HG03442 (cell line): ENCODE measurements at regions not wholly inside any gene's neighbourhood (a gene's known extent, or its start where the extent isn't known, plus 50 kb on each side); places are given as distances from the start of the nearest gene placed in this dataset.

Experiments used
- ATAC-seq: cut with Tn5 transposase; IDR thresholded peaks from one replicate; pipeline ENCODE4 v1.9.1; 2021; ENCODE audit warnings: mild to moderate bottlenecking, moderate library complexity; ENCODE audit not compliant: unreplicated experiment

DNA sequence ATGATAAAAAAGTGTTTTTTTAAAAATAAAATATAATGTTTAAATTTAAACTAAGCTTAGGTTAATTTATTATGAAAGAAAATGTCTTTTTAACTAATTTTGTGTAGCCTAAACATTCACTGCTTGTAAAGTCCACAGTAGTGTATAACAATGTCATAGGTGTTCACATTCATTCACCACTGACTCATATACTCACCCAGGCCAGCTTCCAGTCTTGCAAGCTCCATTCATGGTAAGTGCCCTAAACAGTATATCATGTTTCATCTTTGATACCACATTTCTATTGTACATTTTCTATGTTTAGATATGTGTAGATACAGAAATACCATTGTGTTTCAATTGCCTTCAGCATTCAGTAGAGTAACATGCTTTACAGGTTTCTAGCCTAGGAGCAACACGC lies 530.3 kb downstream of the EPHA5 start:
- no peak for ATAC-seq

DNA sequence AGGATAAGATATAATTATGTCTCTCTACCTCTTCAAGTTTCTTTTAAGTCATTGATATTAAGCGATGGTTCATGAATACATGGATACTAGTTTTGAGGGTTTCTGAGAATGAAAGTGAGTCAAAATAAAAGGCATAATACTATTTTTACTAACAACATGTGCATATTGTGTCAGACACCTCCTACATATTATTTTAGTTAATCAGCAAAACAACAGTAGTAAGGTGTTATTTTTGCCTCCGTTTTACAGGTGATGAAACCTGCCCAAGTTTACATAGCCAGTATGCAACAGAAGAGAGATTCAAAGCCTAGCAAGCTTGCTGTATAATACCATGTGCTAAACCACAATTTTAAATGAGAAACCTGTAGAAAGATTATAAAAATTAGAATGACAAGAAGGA lies 544.1 kb downstream of the EPHA5 start:
- ATAC-seq: no peak

DNA sequence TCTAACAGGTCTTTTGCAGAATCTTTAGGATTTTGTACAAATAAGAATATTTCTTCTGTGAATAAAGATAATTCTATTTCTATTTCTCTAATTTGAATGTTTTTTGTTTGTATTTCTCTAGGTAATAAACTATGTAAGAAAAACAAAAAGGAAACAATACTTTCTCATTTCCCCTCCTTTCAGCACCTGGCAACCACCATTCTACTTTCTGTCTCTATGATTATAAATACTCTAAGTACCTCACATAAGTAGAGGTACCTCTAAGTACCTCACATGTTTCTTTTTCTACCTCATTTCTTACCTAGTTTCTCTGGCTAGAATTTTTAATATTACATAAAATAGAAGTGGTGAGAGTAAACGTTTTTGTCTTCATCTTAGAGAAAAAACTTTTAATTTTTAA lies 550.0 kb downstream of the EPHA5 start:
- ATAC-seq: no peak

DNA sequence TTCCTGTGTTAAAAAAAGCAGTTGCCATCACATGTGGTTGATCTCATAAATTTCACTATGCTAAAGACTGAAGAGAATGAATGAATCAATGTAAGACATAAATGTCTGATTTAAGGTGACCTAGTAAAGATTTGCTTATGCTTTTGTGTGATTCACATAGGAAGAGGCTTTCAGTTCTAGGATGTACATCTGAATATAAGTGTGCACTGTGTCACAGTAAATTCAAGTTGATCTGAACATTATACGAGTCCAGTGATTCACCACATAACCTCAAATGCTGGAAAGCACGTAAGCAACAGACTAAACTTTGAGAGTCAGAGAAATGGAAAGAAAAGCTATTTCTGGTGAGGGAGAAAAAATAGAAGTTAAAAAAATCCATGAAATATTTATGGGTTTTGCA lies 567.9 kb downstream of the EPHA5 start:
- no peak for ATAC-seq

DNA sequence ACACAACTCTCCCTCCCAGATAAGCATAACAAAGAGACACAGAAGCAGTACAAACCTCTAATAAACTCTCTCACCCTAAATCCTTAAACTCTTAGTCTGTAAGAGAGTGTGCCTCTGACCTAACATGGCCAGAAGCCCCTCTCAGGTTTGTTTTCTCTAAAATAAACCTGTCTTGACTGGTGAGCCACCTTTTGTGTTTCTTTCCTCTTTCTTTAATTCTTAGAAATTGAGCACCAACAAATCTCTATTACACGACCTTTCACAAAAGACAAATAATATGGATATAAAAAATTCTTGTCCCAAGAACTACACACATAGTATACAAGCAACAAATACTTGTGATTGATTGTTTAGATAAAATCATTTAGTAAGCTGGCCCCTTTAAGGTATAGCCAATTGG lies 573.7 kb downstream of the EPHA5 start:
- no peak for ATAC-seq

DNA sequence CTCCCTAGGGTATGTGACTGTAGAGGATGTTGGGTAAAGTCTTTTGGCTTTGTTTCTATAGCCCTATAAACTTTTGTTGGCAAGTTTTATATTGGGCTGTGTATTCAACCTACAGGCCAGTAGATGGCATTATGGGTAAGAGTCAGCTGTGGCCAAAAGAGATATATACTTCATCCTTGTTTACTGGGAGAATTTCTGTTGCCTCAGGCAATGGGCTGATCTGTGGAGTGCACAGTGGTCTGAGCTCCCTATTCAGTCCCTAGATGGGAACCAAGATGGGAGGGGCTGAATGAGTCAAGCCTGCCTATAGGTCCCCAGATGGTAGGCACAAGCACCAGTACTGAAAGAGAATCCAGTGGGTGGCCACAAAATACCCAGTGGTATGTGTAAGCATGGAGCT lies 580.6 kb downstream of the EPHA5 start:
- ATAC-seq: no peak

DNA sequence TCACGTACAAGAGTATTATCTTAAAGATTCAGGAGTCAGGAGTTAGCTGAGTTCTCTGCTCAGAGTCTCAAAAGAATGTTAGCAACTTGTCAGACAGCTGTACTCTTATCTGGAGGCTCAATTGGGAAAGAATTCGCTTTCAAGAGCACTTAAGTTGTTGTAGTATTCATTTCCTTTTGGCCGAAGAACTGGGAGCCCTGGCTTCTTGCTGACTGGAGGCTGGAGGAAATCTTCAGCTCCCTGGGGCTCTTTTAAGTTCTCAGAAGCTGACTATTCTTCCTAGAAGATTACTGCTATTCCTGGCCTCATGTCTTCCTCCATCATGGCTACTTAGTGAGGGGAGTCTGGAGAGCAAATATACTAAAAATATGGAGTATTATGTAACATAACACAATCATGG lies 587.2 kb downstream of the EPHA5 start:
- no peak for ATAC-seq

DNA sequence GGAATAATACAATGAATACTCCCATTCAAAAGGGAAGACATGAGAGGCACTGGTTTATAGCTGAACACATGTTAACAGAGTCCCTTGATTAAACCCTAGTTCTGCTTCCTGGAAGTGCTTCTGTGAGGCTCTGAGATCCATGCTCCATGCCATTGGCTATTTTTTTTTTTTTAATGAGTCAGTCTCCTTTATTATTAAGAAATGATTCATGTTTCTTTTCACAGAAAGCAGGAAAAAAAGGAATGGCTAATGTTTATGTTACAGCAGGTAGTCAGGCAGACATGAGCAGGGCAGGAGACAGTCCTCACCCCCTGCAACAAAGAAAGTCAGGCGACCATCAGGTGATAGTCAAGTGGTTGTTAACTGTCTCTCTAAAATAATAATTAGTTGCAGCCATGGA lies 598.7 kb downstream of the EPHA5 start:
- ATAC-seq: no peak

DNA sequence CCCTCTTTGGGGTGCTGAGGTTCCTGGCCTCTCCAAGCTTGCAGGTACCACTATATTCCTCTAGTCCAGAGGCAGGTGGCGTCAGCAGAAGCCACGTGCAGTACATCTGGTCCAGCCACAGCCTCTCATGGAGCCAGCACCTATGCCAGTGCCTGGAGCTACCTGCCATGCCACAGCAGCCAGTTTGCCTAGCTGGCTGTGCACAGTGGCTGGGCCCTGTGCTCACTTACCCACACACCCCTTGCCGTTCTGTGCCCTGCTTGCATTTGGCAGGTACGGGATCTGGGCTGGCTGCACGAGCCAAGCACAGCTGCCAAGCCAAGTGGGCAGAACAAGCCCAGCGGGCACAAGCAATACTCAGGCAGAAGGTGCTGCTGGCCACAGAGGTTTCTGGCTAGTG lies 601.1 kb downstream of the EPHA5 start:
- no peak for ATAC-seq

DNA sequence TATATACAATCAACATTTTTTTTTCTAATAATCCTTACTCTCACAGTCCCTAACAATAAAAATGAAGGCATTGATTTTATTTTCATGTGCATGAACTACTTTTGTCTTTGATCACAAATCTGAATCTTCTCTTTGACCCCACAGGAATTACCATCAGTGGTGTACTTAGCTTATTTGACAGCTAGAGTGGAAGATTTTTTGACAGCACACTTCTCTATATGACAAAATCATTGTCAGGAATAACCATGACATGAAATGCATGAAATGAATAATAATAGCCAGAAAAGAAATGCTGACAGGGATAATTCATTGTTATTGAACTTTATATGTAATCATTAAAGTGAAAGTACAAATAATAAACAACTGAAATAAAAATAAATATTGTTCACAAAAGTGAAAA lies 604.2 kb downstream of the EPHA5 start:
- no peak for ATAC-seq

DNA sequence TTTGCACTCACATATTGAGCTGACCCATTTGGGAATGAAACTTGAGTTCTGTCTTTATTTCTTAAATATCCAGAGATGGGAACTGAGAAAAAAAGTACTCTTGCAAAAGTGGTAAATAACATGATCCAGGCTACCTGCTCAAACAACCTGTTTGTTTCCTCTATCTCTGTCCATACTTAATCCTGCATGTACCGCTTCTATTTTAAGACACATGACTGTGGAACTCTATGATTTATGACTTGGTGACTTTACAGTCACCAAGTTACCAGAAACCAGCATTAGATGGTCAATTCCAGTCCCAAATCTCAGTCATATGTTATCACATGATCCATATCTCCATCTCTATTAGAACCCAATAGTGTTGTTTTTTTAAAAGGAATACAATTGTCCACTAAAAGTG lies 606.7 kb downstream of the EPHA5 start:
- ATAC-seq: no peak

DNA sequence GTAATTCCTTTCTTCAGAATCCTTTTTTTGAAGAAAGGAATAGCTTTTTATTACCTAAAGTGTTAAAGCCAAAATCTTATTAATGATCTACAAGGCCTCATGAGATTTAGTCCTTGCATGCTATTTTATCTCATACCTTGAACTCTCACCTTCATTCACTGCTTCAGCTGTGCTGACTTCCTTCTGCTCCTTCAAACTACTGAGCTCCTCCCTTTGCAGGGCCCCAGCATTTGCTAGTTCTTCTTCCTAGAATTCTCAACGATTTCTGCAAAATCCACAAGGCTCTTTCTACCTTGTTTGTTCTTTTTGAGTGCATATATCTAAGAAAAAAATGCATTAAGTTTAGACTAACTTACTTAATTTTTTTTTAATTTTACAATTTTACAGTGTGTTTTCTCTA lies 619.5 kb downstream of the EPHA5 start:
- no peak for ATAC-seq

DNA sequence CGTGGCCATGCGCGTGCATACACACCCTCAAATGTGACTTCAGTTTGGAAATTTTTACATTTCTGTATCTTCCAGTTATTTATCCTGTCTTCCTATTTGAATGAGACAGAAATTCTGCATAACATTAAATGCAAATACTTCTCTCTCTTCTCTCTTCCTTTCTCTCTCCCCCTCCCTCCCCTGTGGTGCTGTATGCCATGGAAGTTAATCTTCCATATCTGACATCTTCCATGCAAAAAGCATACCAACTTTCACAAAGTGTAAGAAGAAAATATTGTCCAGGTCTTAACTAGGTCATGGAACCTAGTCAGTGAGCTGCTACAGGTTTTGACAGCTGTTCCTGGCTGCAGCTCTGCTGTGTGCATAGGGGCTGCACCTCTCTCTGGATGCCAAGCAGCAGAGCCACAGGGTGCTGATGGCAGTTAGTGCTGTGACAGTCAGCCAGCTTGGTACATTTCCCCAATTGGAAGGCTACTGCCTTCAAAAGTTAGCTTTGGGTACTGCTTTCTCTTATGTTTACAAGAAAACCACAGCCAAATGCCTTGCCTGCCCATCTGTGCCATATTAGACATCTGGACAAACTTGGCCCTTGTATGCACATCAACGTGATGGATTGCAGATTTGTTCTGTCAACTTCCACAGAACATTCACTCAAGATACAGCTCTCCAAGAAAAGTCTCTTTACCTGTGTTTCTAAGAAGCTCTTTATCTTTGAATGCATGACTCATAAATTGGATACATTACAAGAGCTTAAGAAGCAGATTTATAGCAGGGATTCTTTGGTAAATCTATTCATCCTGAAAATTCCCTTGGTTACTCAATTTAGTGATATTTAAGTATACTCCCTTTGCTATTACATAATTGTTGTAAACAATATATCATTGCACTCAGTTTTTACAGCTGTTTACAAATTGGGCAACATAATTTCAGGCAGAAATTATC lies 623.8 kb downstream of the EPHA5 start:
- no peak for ATAC-seq

DNA sequence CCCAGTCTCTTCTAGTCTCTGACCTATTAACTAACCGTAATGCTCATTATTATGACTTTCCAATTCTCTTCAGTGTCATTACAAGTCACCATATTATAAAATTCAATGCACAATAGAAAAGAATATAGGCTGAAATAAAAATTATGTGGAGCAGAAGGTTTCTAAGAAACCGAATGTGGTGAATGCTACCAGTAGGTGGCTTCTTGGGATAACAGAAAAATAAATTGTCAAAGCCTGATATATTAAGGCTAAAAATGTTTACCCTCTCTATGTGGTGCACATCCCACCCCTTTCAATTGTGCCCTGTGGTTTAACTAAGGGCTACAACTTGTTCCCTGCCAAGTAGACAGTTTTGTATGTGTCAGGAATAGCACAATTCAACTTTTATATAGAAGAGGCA lies 624.6 kb upstream of the TECRL start:
- no peak for ATAC-seq

DNA sequence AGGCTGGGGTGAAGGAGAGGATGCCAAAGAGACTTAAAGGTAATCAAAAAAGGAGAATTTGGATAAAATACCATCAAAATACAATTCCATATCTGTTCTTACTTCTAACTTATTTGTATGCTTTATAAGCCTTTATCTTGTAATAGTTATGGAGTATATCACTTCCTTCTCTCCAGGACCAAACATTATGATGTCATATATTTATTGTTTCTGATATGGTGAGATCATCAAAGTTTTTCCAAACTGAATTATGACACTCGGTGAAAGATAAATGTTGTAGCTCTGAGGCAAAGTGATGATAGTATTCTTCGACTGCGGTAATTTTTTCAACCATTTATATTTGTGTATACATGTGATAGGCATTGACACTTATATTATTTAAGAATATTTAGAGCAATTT lies 619.3 kb upstream of the TECRL start:
- no peak for ATAC-seq

DNA sequence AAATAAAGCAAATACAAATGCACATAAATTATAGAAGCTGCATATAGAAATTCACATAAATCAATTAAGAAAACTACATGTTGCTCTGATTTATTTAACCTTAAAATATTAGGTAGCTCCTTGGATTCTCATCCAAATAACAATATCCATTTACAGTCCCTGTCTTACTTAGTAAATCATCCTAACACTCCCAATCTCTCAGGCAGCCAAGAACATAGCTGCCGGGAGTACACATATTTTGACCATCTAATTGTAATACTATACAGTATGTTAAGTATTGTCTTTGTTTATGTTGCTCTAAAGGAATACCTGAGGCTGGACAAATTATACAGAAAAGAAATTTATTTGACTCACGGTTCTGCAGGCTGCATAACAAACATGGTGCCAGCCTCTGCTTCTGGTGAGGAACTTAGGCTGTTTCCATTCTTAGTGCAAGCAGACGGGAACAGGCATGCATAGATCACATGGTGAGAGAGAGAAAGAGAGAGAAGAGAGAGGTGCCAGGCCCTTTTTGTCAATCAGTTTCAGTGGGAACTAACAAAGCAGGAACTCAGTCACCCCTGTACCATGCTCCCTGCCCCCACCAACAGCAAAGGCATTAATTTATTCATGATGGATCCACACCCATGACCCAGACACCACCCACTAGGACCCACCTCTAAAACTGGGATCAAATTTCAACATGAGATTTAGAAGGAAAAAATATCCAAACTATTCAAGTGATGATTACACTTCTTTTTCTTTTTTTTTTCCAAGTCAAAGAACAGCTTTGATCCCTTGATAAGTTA lies 614.8 kb upstream of the TECRL start:
- ATAC-seq: no peak

DNA sequence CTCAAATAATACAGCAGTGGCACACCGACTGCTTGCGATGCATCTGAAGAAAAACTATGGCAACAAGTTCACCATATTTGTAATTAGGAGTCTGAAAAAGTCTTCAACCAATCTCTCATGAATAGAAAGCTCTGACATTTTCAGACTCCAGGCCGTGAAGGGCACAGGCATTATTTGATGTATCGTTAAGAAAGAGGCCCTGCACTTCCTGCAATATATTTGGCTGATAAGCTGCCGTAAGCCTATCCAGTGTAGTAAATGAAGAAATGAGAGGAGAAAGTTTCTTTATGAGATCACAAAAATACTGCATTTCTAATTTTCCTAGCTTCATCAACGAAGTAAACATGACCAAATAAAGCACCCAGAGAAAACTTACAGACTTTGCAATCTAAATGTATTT lies 613.8 kb upstream of the TECRL start:
- no peak for ATAC-seq

DNA sequence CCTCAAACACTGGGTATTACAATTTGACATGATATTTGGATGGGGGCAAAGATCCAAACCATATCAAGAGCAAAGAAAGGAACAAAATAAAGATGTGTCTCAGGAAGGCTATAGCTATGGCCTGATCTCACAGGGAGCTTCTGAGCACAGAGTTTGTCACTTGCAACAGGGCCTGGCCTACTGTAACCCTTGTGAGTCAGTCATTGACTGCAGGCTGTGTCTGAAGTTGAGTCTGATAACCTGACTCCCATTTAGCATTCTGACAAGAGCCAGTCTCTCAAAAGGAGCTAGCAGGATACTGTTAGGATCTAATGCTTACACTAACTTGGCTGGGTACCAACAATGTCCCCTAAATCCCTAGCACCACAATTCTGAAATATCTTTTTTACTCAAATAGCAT lies 612.5 kb upstream of the TECRL start:
- no peak for ATAC-seq

DNA sequence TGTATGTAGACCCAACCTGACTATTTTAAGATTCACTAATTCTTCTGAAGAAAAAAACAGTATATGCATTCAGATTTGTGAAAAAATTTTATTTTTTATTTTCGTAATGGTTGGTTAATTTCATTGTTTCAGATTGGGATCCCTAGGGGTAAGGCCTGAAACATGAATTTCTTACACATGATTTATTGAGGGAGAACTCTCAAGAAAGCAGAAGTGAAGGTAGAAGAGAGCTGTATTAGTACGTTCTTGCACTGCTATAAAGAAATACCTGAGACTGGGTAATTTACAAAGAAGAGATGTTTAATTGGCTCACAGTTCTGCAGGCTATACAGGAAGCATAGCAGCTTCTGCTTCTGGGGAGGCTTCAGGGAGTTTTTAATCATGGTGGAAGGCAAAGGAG lies 611.9 kb upstream of the TECRL start:
- ATAC-seq: no peak

DNA sequence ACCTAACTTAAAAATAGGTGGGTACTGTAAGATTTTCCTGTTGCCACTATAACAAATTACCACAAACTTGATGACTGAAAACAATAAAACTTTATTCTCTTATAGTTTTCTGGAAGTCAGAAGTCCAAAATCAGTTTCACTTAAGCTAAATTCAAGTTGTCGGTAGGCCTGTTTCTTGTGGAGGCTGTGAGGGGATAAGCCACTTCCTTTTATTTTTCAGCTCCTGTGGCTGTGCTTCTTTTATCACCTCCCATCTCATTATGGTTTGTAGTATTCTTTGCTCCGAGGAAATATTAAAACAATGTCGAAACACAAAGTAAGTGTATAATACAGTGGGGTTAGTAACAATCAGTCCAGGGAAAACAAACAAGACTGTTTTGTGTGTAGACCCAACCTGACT lies 610.5 kb upstream of the TECRL start:
- ATAC-seq: no peak

DNA sequence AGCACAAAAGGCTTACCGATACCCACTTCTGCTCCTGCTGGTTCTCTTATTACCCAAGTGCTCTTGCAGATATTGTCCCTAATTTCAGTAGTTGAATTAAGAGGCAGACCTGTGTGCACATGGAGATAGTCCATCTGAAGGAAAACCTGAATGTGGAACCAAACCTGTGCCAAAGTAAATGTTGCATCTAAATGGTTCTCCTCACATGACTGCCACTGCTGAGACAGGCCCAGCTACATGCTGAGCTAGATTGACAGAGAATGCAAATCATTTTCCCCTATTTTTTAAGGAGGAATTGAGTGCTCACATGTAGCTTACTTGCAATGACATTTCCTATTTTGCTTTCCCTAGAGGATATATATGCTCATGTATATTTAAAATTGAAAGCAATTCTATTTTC lies 609.1 kb upstream of the TECRL start:
- no peak for ATAC-seq

DNA sequence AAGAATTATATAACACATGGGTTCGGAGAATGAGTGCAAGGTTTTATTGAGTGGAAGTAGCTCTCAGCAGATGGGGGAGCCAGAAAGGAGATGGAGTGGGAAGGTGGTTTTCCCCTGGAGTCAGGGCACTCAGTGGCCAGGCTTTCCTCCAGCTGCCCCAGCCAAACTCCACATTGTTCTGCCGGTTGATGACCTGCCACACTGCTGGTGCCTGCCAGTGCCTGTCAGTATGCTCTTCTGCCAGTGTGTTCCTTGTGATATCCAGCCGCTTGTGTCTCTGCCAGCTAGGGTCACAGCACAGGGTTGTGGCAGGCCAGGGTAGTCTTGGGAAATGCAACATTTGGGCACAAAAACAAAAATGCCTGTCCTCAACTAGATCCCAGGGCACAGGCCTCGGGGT lies 604.8 kb upstream of the TECRL start:
- no peak for ATAC-seq
